Cardiac septum (tissue), 1 donor: ENCODE measurements at regions not wholly inside any gene's neighbourhood (a gene's known extent, or its start where the extent isn't known, plus 50 kb on each side); places are given as distances from the start of the nearest gene placed in this dataset.
"Not testable (repeated sequence)": the region's sequence is repeated elsewhere in the genome, so short reads cannot be mapped to it uniquely, and the experiment has no call there.

Experiments used
- DNase-seq: peaks from one replicate; pipeline ENCODE4 v3.0.0-alpha.2; 2020; ENCODE audit warnings: low spot score
- intact Hi-C: fragments of 100-400 bp; cut with DNase I; formaldehyde crosslinking; loops from one replicate; pipeline ENCODE4 v1.14.0; 2022
- donor health status: DM: no; HTN: no; CAD: no.

GRCh38 chr6:170221052-170221752, 69.7 kb downstream of the DLL1 start:
- peak; percentile 70 for DNase-seq
- intact Hi-C loops = no loop called here

GRCh38 chr6:170213637-170214018, 77.2 kb downstream of the DLL1 start:
- DNase-seq = peak; percentile 39
- intact Hi-C loops = not testable (repeated sequence)

GRCh38 chr6:170212956-170213636, 77.8 kb downstream of the DLL1 start:
- DNase-seq = peak; percentile 65
- intact Hi-C loops = no loop called here

- peak; percentile 53 for DNase-seq
- intact Hi-C loops = no loop called here
These were observed 78.7 kb downstream of the DLL1 start for GRCh38 chr6:170212051-170212756.

GRCh38 chr6:170211404-170212025, 79.4 kb downstream of the DLL1 start:
- peak; percentile 72 for DNase-seq
- intact Hi-C loops = no loop called here

GRCh38 chr6:170210651-170211403, 80.1 kb downstream of the DLL1 start:
- peak; percentile 24 for DNase-seq
- intact Hi-C loops = no loop called here

- peak; percentile 62 for DNase-seq
- intact Hi-C loops = no loop called here
These were observed 80.9 kb downstream of the DLL1 start for GRCh38 chr6:170210026-170210390.

- DNase-seq = peak; percentile 71
- intact Hi-C loops = no loop called here
These were observed 81.4 kb downstream of the DLL1 start for GRCh38 chr6:170209354-170210025.

- peak; percentile 29 for DNase-seq
These were observed 82.1 kb downstream of the DLL1 start for GRCh38 chr6:170208651-170209353.

GRCh38 chr6:170208182-170208601, 82.7 kb downstream of the DLL1 start:
- DNase-seq = no peak
- intact Hi-C loops = no loop called here

More at GRCh38 chr6:170208651-170209353, 82.1 kb downstream of the DLL1 start:
- intact Hi-C loops = no loop called here

- intact Hi-C loops = no loop called here
- peak; percentile 68 for DNase-seq
These were observed 83.2 kb downstream of the DLL1 start for GRCh38 chr6:170207586-170208181.

- intact Hi-C loops = no loop called here
- no peak for DNase-seq
These were observed 83.9 kb downstream of the DLL1 start for GRCh38 chr6:170206851-170207431.

GRCh38 chr6:170206317-170206621, 84.6 kb downstream of the DLL1 start:
- no peak for DNase-seq
- intact Hi-C loops = no loop called here

- no peak for DNase-seq
- intact Hi-C loops = no loop called here
These were observed 85.2 kb downstream of the DLL1 start for GRCh38 chr6:170205534-170206316.

GRCh38 chr6:170205126-170205525, 85.8 kb downstream of the DLL1 start:
- intact Hi-C loops = no loop called here
- DNase-seq = peak; percentile 68

GRCh38 chr6:170203212-170203611, 87.7 kb downstream of the DLL1 start:
- intact Hi-C loops = no loop called here

More at GRCh38 chr6:170203212-170203611, 87.7 kb downstream of the DLL1 start:
- no peak for DNase-seq
